ENCODE measurements at regions not wholly inside any gene's neighbourhood (a gene's known extent, or its start where the extent isn't known, plus 50 kb on each side); places are given as distances from the start of the nearest gene placed in this dataset.

DNA sequence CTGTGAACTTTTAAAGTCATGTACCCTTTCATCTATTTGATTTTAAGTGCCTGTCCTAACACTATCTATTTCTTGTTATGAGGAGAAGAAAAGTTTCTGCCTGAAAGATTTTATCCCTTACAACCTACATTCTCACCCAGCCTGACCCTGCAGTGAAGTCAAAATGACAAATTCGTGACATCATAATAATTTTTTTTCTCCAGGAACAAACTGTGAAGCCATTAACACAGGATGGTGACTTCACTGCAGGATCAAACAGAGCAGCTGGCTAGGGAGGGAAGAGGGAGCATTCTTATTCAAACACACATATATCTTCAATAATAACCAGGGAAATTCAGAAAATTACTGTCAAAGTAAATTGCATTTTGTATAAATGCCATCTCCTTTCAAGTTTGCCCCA is 147.8 kb upstream of the PRMT6 start:
- Histone ChIP-seq H2AFZ (ENCODE audit: low read length) (no peak overlapping the region), H3K79me1 (ENCODE audit: low read depth, low read length) (no peaks in the 10 kb centered on the region), H3K23ac (ENCODE audit: low read depth, low read length, poor library complexity) (no peak overlapping the region), H4K91ac (ENCODE audit: low read depth, low read length, poor library complexity) (no peak overlapping the region), H3K4me2 (ENCODE audit: insufficient read depth, low read length, poor library complexity, severe bottlenecking) (no peak overlapping the region), H4K8ac (ENCODE audit: low read depth, low read length) (no peak overlapping the region), H2AK5ac (ENCODE audit: low read depth, low read length) (no peak overlapping the region), H3K27me3 (ENCODE audit: control insufficient read depth in 3 of 3, insufficient read depth in 3 of 3, low read depth in 1 of 3, low read length in 3 of 3) (no peaks in the 10 kb centered on the region), H3K18ac (ENCODE audit: low read length) (no peak overlapping the region), H3K27ac (replicated peaks; ENCODE audit: low read length) (no peak overlapping the region), H3K4me3 (ENCODE audit: low read length in 2 of 2) (no peak overlapping the region), H2BK120ac (ENCODE audit: low read depth, low read length) (no peak overlapping the region), H2BK5ac (ENCODE audit: low read length) (no peak overlapping the region), H3K9me3 (replicated peaks in 1 of 2; ENCODE audit: control insufficient read depth in 2 of 2, insufficient read depth in 1 of 2, low read depth in 1 of 2, low read length in 2 of 2) (no peaks in the 10 kb centered on the region), H3K14ac (ENCODE audit: low read length) (no peak overlapping the region), H3K9ac (ENCODE audit: low read depth, low read length, poor library complexity) (no peak overlapping the region), H3K4me1 (ENCODE audit: control insufficient read depth in 2 of 2, insufficient read depth in 1 of 2, low read depth in 1 of 2, low read length in 2 of 2) (no peaks in the 10 kb centered on the region), H2BK12ac (ENCODE audit: low read length) (no peak overlapping the region), H2BK15ac (ENCODE audit: low read length) (no peak overlapping the region), H3K36me3 (replicated peaks in 1 of 2; ENCODE audit: control insufficient read depth in 2 of 2, insufficient read depth in 2 of 2, low read length in 2 of 2) (no peaks in the 10 kb centered on the region), H3K4ac (ENCODE audit: low read length) (no peak overlapping the region)
- DNase-seq (ENCODE audit: low spot score), result no peak
- no CpG with 5 or more reads among the region's 1 CpG for WGBS, 2 donors (ENCODE audit: extremely low coverage in 2 of 2, insufficient read length in 2 of 2, insufficient replicate concordance in 1 of 2)

DNA sequence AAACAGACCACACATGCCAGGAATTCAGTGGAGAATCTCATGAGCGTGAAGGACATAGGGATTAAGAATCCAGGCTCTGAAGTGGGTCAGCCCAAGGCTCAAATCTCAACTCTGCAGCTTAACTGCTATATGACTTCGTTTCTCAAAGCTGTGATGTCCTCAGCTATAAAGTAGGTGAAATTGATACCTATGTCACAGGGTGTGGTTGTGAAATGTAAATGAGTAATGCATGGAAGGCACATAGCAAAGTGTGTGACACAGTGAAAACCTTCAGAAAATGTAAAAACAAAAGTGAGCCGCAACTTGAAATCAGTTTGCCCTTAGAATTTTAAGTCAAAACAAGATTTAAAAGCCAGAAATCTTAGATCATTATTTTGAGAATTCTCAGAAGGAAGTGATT is 145.7 kb upstream of the PRMT6 start:
- no peaks in the 10 kb centered on the region for H3K9me3 ChIP-seq (replicated peaks in 1 of 2; ENCODE audit: control insufficient read depth in 2 of 2, insufficient read depth in 1 of 2, low read depth in 1 of 2, low read length in 2 of 2)
- no peak for DNase-seq (ENCODE audit: low spot score)
- H3K4me3 ChIP-seq (ENCODE audit: low read length in 2 of 2), result no peak overlapping the region
- H3K36me3 ChIP-seq (replicated peaks in 1 of 2; ENCODE audit: control insufficient read depth in 2 of 2, insufficient read depth in 2 of 2, low read length in 2 of 2), result no peaks in the 10 kb centered on the region
- no peak overlapping the region for H3K18ac ChIP-seq (ENCODE audit: low read length)
- no peak overlapping the region for H2AK5ac ChIP-seq (ENCODE audit: low read depth, low read length)
- no peak overlapping the region for H3K23ac ChIP-seq (ENCODE audit: low read depth, low read length, poor library complexity)
- WGBS, 2 donors (ENCODE audit: extremely low coverage in 2 of 2, insufficient read length in 2 of 2, insufficient replicate concordance in 1 of 2), result no CpG with 5 or more reads among the region's 3 CpGs
- H3K4me1 ChIP-seq (ENCODE audit: control insufficient read depth in 2 of 2, insufficient read depth in 1 of 2, low read depth in 1 of 2, low read length in 2 of 2), result no peaks in the 10 kb centered on the region
- H2BK120ac ChIP-seq (ENCODE audit: low read depth, low read length), result no peak overlapping the region
- no peak overlapping the region for H2BK5ac ChIP-seq (ENCODE audit: low read length)
- no peak overlapping the region for H4K91ac ChIP-seq (ENCODE audit: low read depth, low read length, poor library complexity)
- H3K14ac ChIP-seq (ENCODE audit: low read length), result no peak overlapping the region
- H3K4me2 ChIP-seq (ENCODE audit: insufficient read depth, low read length, poor library complexity, severe bottlenecking), result no peak overlapping the region
- no peak overlapping the region for H3K27ac ChIP-seq (replicated peaks; ENCODE audit: low read length)
- no peak overlapping the region for H4K8ac ChIP-seq (ENCODE audit: low read depth, low read length)
- H3K4ac ChIP-seq (ENCODE audit: low read length), result no peak overlapping the region
- H3K27me3 ChIP-seq (ENCODE audit: control insufficient read depth in 3 of 3, insufficient read depth in 3 of 3, low read depth in 1 of 3, low read length in 3 of 3), result no peaks in the 10 kb centered on the region
- no peak overlapping the region for H2BK12ac ChIP-seq (ENCODE audit: low read length)
- H2AFZ ChIP-seq (ENCODE audit: low read length), result no peak overlapping the region
- H2BK15ac ChIP-seq (ENCODE audit: low read length), result no peak overlapping the region
- H3K9ac ChIP-seq (ENCODE audit: low read depth, low read length, poor library complexity), result no peak overlapping the region
- no peaks in the 10 kb centered on the region for H3K79me1 ChIP-seq (ENCODE audit: low read depth, low read length)

DNA sequence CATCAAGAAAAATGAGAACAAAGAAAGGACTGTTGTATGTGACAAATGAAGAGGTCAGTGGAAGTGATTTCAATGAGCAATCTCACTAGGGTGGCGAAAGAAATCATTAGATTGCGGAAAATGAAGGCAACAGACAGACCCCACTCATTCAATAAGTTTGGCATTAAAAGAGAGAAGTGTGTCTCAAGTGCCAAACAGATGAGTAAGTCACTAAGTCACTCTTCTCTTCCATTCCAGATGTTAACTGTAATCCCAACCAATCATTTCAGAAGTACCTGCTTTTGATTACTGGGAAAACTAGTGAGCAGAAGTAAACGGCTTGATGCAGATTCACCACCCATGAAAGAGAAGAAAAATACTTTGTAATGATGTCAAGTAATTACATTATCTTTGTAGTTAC is 144.3 kb upstream of the PRMT6 start:
- Histone ChIP-seq H3K14ac (ENCODE audit: low read length) (no peak overlapping the region), H3K27ac (replicated peaks; ENCODE audit: low read length) (no peak overlapping the region), H2AK5ac (ENCODE audit: low read depth, low read length) (no peak overlapping the region), H4K91ac (ENCODE audit: low read depth, low read length, poor library complexity) (no peak overlapping the region), H2BK5ac (ENCODE audit: low read length) (no peak overlapping the region), H2BK15ac (ENCODE audit: low read length) (no peak overlapping the region), H4K8ac (ENCODE audit: low read depth, low read length) (no peak overlapping the region), H3K4ac (ENCODE audit: low read length) (no peak overlapping the region), H2BK12ac (ENCODE audit: low read length) (no peak overlapping the region), H2BK120ac (ENCODE audit: low read depth, low read length) (no peak overlapping the region), H3K4me1 (ENCODE audit: control insufficient read depth in 2 of 2, insufficient read depth in 1 of 2, low read depth in 1 of 2, low read length in 2 of 2) (no peaks in the 10 kb centered on the region), H3K4me3 (ENCODE audit: low read length in 2 of 2) (no peak overlapping the region), H3K27me3 (ENCODE audit: control insufficient read depth in 3 of 3, insufficient read depth in 3 of 3, low read depth in 1 of 3, low read length in 3 of 3) (no peaks in the 10 kb centered on the region), H3K79me1 (ENCODE audit: low read depth, low read length) (no peaks in the 10 kb centered on the region), H3K9me3 (replicated peaks in 1 of 2; ENCODE audit: control insufficient read depth in 2 of 2, insufficient read depth in 1 of 2, low read depth in 1 of 2, low read length in 2 of 2) (no peaks in the 10 kb centered on the region), H3K23ac (ENCODE audit: low read depth, low read length, poor library complexity) (no peak overlapping the region), H3K9ac (ENCODE audit: low read depth, low read length, poor library complexity) (no peak overlapping the region), H2AFZ (ENCODE audit: low read length) (no peak overlapping the region), H3K4me2 (ENCODE audit: insufficient read depth, low read length, poor library complexity, severe bottlenecking) (no peak overlapping the region), H3K18ac (ENCODE audit: low read length) (no peak overlapping the region), H3K36me3 (replicated peaks in 1 of 2; ENCODE audit: control insufficient read depth in 2 of 2, insufficient read depth in 2 of 2, low read length in 2 of 2) (no peaks in the 10 kb centered on the region)
- no peak for DNase-seq (ENCODE audit: low spot score)
- WGBS, 2 donors (ENCODE audit: extremely low coverage in 2 of 2, insufficient read length in 2 of 2, insufficient replicate concordance in 1 of 2), result no CpG with 5 or more reads among the region's 3 CpGs

DNA sequence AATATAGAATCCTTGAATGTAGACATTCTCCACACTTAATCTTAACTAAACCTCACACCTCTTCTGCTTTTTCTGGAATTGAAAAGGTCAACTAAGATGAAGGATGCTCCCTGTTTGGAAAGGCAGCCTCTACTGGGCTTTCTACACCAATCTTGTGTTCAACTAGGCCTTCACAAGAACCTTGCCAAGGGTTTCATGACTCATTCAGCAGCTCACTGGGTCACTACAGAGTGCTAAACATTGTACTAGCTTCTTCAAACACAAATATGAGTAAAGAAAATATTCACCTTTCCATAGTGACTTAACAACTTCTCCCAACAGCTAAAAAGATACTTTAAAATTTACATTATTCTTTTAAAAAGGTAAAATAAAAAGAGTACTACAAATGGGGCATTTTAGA is 135.3 kb upstream of the PRMT6 start:
- Histone ChIP-seq H2AFZ (ENCODE audit: low read length) (no peak overlapping the region), H4K8ac (ENCODE audit: low read depth, low read length) (no peak overlapping the region), H3K18ac (ENCODE audit: low read length) (no peak overlapping the region), H2BK5ac (ENCODE audit: low read length) (no peak overlapping the region), H3K4me3 (ENCODE audit: low read length in 2 of 2) (no peak overlapping the region), H3K27me3 (ENCODE audit: control insufficient read depth in 3 of 3, insufficient read depth in 3 of 3, low read depth in 1 of 3, low read length in 3 of 3) (no peaks in the 10 kb centered on the region), H3K9me3 (replicated peaks in 1 of 2; ENCODE audit: control insufficient read depth in 2 of 2, insufficient read depth in 1 of 2, low read depth in 1 of 2, low read length in 2 of 2) (no peaks in the 10 kb centered on the region), H3K27ac (replicated peaks; ENCODE audit: low read length) (no peak overlapping the region), H3K79me1 (ENCODE audit: low read depth, low read length) (no peaks in the 10 kb centered on the region), H3K4me2 (ENCODE audit: insufficient read depth, low read length, poor library complexity, severe bottlenecking) (no peak overlapping the region), H3K14ac (ENCODE audit: low read length) (no peak overlapping the region), H3K4me1 (ENCODE audit: control insufficient read depth in 2 of 2, insufficient read depth in 1 of 2, low read depth in 1 of 2, low read length in 2 of 2) (peaks cover 1 to 2% of the 10 kb centered on the region in 2 donors), H2BK120ac (ENCODE audit: low read depth, low read length) (no peak overlapping the region), H4K91ac (ENCODE audit: low read depth, low read length, poor library complexity) (no peak overlapping the region), H2BK12ac (ENCODE audit: low read length) (no peak overlapping the region), H2BK15ac (ENCODE audit: low read length) (no peak overlapping the region), H3K36me3 (replicated peaks in 1 of 2; ENCODE audit: control insufficient read depth in 2 of 2, insufficient read depth in 2 of 2, low read length in 2 of 2) (no peaks in the 10 kb centered on the region), H3K9ac (ENCODE audit: low read depth, low read length, poor library complexity) (no peak overlapping the region), H3K23ac (ENCODE audit: low read depth, low read length, poor library complexity) (no peak overlapping the region), H3K4ac (ENCODE audit: low read length) (no peak overlapping the region), H2AK5ac (ENCODE audit: low read depth, low read length) (no peak overlapping the region)
- DNase-seq (ENCODE audit: low spot score), result no peak
